ENCODE measurements at regions not wholly inside any gene's neighbourhood (a gene's known extent, or its start where the extent isn't known, plus 50 kb on each side); places are given as distances from the start of the nearest gene placed in this dataset.

GRCh38 chr1:198042168-198042567 is 114.6 kb upstream of the NEK7 start:
- H3K4me3 ChIP-seq (ENCODE audit: low read depth, low read length) = no peak overlapping the region
- H3K36me3 ChIP-seq (ENCODE audit: control insufficient read depth, insufficient read depth, low read length) = no peaks in the 10 kb centered on the region
- TF ChIP-seq CTCF (IDR thresholded peaks at IDR 0.05; ENCODE audit: insufficient read depth, low read length, poor library complexity, severe bottlenecking) = no peak
- no peak for DNase-seq (ENCODE audit: low read depth)
- H3K27me3 ChIP-seq (ENCODE audit: control insufficient read depth, insufficient read depth, low read length) = no peaks in the 10 kb centered on the region

GRCh38 chr1:198047913-198048312 is 108.9 kb upstream of the NEK7 start:
- TF ChIP-seq CTCF (IDR thresholded peaks at IDR 0.05; ENCODE audit: insufficient read depth, low read length, poor library complexity, severe bottlenecking) = no peak
- no peak overlapping the region for H3K4me3 ChIP-seq (ENCODE audit: low read depth, low read length)
- no peak for DNase-seq (ENCODE audit: low read depth)
- H3K36me3 ChIP-seq (ENCODE audit: control insufficient read depth, insufficient read depth, low read length) = no peaks in the 10 kb centered on the region
- H3K27me3 ChIP-seq (ENCODE audit: control insufficient read depth, insufficient read depth, low read length) = no peaks in the 10 kb centered on the region

- Histone ChIP-seq H3K27me3 (ENCODE audit: control insufficient read depth, insufficient read depth, low read length) (no peaks in the 10 kb centered on the region), H3K36me3 (ENCODE audit: control insufficient read depth, insufficient read depth, low read length) (no peaks in the 10 kb centered on the region), H3K4me3 (ENCODE audit: low read depth, low read length) (no peak overlapping the region)
- TF ChIP-seq CTCF (IDR thresholded peaks at IDR 0.05; ENCODE audit: insufficient read depth, low read length, poor library complexity, severe bottlenecking) = no peak
- DNase-seq (ENCODE audit: low read depth) = no peak
Measured at GRCh38 chr1:198054510-198054909, 102.3 kb upstream of the NEK7 start.

GRCh38 chr1:198056255-198056654 is 100.5 kb upstream of the NEK7 start:
- no peak for DNase-seq (ENCODE audit: low read depth)
- Histone ChIP-seq H3K4me3 (ENCODE audit: low read depth, low read length) (no peak overlapping the region), H3K27me3 (ENCODE audit: control insufficient read depth, insufficient read depth, low read length) (no peaks in the 10 kb centered on the region), H3K36me3 (ENCODE audit: control insufficient read depth, insufficient read depth, low read length) (no peaks in the 10 kb centered on the region)
- TF ChIP-seq CTCF (IDR thresholded peaks at IDR 0.05; ENCODE audit: insufficient read depth, low read length, poor library complexity, severe bottlenecking) = peak; percentile 15

GRCh38 chr1:198064181-198064580 is 92.6 kb upstream of the NEK7 start:
- no peak for DNase-seq (ENCODE audit: low read depth)
- TF ChIP-seq CTCF (IDR thresholded peaks at IDR 0.05; ENCODE audit: insufficient read depth, low read length, poor library complexity, severe bottlenecking) = no peak

GRCh38 chr1:198068285-198068684 is 88.5 kb upstream of the NEK7 start:
- no peaks in the 10 kb centered on the region for H3K27me3 ChIP-seq (ENCODE audit: control insufficient read depth, insufficient read depth, low read length)

More at GRCh38 chr1:198064181-198064580, 92.6 kb upstream of the NEK7 start:
- Histone ChIP-seq H3K4me3 (ENCODE audit: low read depth, low read length) (no peak overlapping the region), H3K27me3 (ENCODE audit: control insufficient read depth, insufficient read depth, low read length) (no peaks in the 10 kb centered on the region), H3K36me3 (ENCODE audit: control insufficient read depth, insufficient read depth, low read length) (no peaks in the 10 kb centered on the region)

More at GRCh38 chr1:198068285-198068684, 88.5 kb upstream of the NEK7 start:
- Histone ChIP-seq H3K36me3 (ENCODE audit: control insufficient read depth, insufficient read depth, low read length) (no peaks in the 10 kb centered on the region), H3K4me3 (ENCODE audit: low read depth, low read length) (no peak overlapping the region)
- TF ChIP-seq CTCF (IDR thresholded peaks at IDR 0.05; ENCODE audit: insufficient read depth, low read length, poor library complexity, severe bottlenecking) = no peak
- no peak for DNase-seq (ENCODE audit: low read depth)
